Liver (tissue), 3 donors: ENCODE measurements at regions not wholly inside any gene's neighbourhood (a gene's known extent, or its start where the extent isn't known, plus 50 kb on each side); places are given as distances from the start of the nearest gene placed in this dataset.

Experiments
- ATF3 ChIP-seq: IDR thresholded peaks from 2 replicates; pipeline ENCODE4 v1.6.1; 2016; ENCODE audit warnings: antibody characterized with exemption
- EGR1 ChIP-seq, 2 donors: IDR thresholded peaks; 2 replicates each; pipeline ENCODE4 v1.6.1; 2016 to 2018; ENCODE audit warnings: antibody characterized with exemption in 2 of 2, low read depth in 2 of 2
- GABPA ChIP-seq, 2 donors: IDR thresholded peaks in 1 of 2; conservative IDR thresholded peaks in 1 of 2; 2 replicates each; pipeline ENCODE4 v1.6.1; 2016; ENCODE audit warnings: antibody characterized with exemption in 2 of 2, mild to moderate bottlenecking in 1 of 2, moderate library complexity in 1 of 2
- HNF4A ChIP-seq, 2 donors: conservative IDR thresholded peaks; 2 replicates each; pipeline ENCODE4 v1.6.1; 2016; ENCODE audit warnings: antibody characterized with exemption in 2 of 2, mild to moderate bottlenecking in 2 of 2
- HNF4G ChIP-seq: IDR thresholded peaks from 2 replicates; pipeline ENCODE4 v1.6.1; 2016; ENCODE audit warnings: antibody characterized with exemption
- NR2F2 ChIP-seq: IDR thresholded peaks from 2 replicates; pipeline ENCODE4 v1.6.1; 2016; ENCODE audit warnings: antibody characterized with exemption
- RAD21 ChIP-seq, 2 donors: IDR thresholded peaks; 2 replicates each; pipeline ENCODE4 v1.6.1; 2016; ENCODE audit warnings: antibody characterized with exemption in 2 of 2, mild to moderate bottlenecking in 2 of 2
- SP1 ChIP-seq: IDR thresholded peaks from 2 replicates; pipeline ENCODE4 v1.6.1; 2018; ENCODE audit warnings: antibody characterized with exemption, mild to moderate bottlenecking
- TAF1 ChIP-seq: conservative IDR thresholded peaks from 2 replicates; pipeline ENCODE4 v1.6.1; 2016; ENCODE audit warnings: antibody characterized with exemption, mild to moderate bottlenecking
- ZBTB33 ChIP-seq: IDR thresholded peaks from 2 replicates; pipeline ENCODE4 v1.6.1; 2016; ENCODE audit warnings: antibody characterized with exemption
- TF ChIP-seq, protein P1 (sequence below): fragments of 150-350 bp; IDR thresholded peaks from 2 replicates; pipeline ENCODE4 v1.5.1; 2017; ENCODE audit warnings: improper control_type of control experiment, low read depth, low read length; ENCODE audit not compliant: missing input control
- TF ChIP-seq, protein P2 (sequence below): IDR thresholded peaks from 2 replicates; pipeline ENCODE4 v1.6.1; 2016; ENCODE audit warnings: antibody characterized with exemption, mild to moderate bottlenecking
- TF ChIP-seq, protein P3 (sequence below): IDR thresholded peaks from 2 replicates; pipeline ENCODE4 v1.6.1; 2016; ENCODE audit warnings: antibody characterized with exemption
- donor health status: healthy.
- donor health status: healthy.

- TF ChIP-seq, protein P1, sequence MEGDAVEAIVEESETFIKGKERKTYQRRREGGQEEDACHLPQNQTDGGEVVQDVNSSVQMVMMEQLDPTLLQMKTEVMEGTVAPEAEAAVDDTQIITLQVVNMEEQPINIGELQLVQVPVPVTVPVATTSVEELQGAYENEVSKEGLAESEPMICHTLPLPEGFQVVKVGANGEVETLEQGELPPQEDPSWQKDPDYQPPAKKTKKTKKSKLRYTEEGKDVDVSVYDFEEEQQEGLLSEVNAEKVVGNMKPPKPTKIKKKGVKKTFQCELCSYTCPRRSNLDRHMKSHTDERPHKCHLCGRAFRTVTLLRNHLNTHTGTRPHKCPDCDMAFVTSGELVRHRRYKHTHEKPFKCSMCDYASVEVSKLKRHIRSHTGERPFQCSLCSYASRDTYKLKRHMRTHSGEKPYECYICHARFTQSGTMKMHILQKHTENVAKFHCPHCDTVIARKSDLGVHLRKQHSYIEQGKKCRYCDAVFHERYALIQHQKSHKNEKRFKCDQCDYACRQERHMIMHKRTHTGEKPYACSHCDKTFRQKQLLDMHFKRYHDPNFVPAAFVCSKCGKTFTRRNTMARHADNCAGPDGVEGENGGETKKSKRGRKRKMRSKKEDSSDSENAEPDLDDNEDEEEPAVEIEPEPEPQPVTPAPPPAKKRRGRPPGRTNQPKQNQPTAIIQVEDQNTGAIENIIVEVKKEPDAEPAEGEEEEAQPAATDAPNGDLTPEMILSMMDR = no peak
- no peak for TF ChIP-seq ATF3
- TF ChIP-seq, protein P2, sequence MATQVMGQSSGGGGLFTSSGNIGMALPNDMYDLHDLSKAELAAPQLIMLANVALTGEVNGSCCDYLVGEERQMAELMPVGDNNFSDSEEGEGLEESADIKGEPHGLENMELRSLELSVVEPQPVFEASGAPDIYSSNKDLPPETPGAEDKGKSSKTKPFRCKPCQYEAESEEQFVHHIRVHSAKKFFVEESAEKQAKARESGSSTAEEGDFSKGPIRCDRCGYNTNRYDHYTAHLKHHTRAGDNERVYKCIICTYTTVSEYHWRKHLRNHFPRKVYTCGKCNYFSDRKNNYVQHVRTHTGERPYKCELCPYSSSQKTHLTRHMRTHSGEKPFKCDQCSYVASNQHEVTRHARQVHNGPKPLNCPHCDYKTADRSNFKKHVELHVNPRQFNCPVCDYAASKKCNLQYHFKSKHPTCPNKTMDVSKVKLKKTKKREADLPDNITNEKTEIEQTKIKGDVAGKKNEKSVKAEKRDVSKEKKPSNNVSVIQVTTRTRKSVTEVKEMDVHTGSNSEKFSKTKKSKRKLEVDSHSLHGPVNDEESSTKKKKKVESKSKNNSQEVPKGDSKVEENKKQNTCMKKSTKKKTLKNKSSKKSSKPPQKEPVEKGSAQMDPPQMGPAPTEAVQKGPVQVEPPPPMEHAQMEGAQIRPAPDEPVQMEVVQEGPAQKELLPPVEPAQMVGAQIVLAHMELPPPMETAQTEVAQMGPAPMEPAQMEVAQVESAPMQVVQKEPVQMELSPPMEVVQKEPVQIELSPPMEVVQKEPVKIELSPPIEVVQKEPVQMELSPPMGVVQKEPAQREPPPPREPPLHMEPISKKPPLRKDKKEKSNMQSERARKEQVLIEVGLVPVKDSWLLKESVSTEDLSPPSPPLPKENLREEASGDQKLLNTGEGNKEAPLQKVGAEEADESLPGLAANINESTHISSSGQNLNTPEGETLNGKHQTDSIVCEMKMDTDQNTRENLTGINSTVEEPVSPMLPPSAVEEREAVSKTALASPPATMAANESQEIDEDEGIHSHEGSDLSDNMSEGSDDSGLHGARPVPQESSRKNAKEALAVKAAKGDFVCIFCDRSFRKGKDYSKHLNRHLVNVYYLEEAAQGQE = no peak
- TF ChIP-seq RAD21 (IDR thresholded peaks at IDR 0.05) = no peak
- TF ChIP-seq TAF1 = no peak
- no peak for TF ChIP-seq ZBTB33
- no peak for TF ChIP-seq NR2F2
- TF ChIP-seq, protein P3, sequence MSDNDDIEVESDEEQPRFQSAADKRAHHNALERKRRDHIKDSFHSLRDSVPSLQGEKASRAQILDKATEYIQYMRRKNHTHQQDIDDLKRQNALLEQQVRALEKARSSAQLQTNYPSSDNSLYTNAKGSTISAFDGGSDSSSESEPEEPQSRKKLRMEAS = no peak
- TF ChIP-seq EGR1 (IDR thresholded peaks at IDR 0.05; ENCODE audit: low read depth in 2 of 2) = no peak
- no peak for TF ChIP-seq SP1
- no peak for TF ChIP-seq HNF4G
- TF ChIP-seq GABPA (IDR thresholded peaks at IDR 0.05 in 1 of 2, conservative IDR thresholded peaks at IDR 0.05 in 1 of 2) = no peak
- TF ChIP-seq HNF4A (conservative IDR thresholded peaks at IDR 0.05) = no peak
Measured at GRCh38 chr11:69910519-69911309, 91.5 kb upstream of the FGF3 start.
